ENCODE measurements at regions not wholly inside any gene's neighbourhood (a gene's known extent, or its start where the extent isn't known, plus 50 kb on each side); places are given as distances from the start of the nearest gene placed in this dataset.

GRCh38 chr5:74303578-74303977 is 336.9 kb downstream of the ENC1 start:
- TF ChIP-seq JUN (IDR thresholded peaks at IDR 0.05; ENCODE audit: low read depth, low read length) (no peak), SP2 (IDR thresholded peaks at IDR 0.05; ENCODE audit: low read length) (no peak), POLR2AphosphoS5 (IDR thresholded peaks at IDR 0.05; ENCODE audit: low read depth, low read length) (no peak), TAF1 (IDR thresholded peaks at IDR 0.05; ENCODE audit: low read depth, low read length) (no peak), POLR2A (IDR thresholded peaks at IDR 0.05; ENCODE audit: control extremely low read depth in 1 of 2, low read depth in 2 of 2, low read length in 2 of 2) (no peak), CTCF (IDR thresholded peaks at IDR 0.05; ENCODE audit: control extremely low read depth in 1 of 3, insufficient read depth in 1 of 3, low read depth in 1 of 3, low read length in 3 of 3) (no peak), EP300 (IDR thresholded peaks at IDR 0.05; ENCODE audit: borderline replicate concordance in 1 of 2, low read depth in 2 of 2, low read length in 2 of 2) (no peak), MAX (IDR thresholded peaks at IDR 0.05) (no peak), GABPA (IDR thresholded peaks at IDR 0.05; ENCODE audit: borderline replicate concordance, insufficient read depth, low read length) (no peak)
